NCI-H460 (cell line): ENCODE measurements at regions not wholly inside any gene's neighbourhood (a gene's known extent, or its start where the extent isn't known, plus 50 kb on each side); places are given as distances from the start of the nearest gene placed in this dataset.

Experiments
- DNase-seq: peaks from one replicate; pipeline ENCODE4 v3.0.0-alpha.2; 2016; ENCODE audit warnings: low read depth; ENCODE audit errors: extremely low read depth

- DNase-seq = no peak
Observed at GRCh38 chr5:74301576-74301975, 339.0 kb downstream of the ENC1 start.

GRCh38 chr5:74300808-74301389 is 339.6 kb downstream of the ENC1 start:
- no peak for DNase-seq

DNA sequence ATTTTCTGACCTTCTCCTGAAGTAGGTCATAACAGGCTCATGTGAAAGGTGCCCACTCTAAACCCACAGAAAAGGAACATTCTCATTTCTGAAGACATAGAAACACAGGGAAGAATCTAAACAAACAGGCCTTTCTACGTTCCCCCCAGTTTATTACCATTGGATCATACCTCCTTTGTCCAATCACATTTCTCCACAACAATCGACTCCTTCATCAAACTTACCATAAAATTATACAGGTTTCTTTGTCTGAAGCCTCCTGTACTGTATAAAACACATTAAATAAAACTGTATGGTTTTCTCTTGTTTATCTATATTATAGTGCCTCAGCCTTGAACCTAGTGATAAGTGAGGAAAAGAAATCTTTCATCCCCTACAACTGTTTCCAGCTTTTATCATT is 340.7 kb downstream of the ENC1 start:
- DNase-seq = no peak

DNA sequence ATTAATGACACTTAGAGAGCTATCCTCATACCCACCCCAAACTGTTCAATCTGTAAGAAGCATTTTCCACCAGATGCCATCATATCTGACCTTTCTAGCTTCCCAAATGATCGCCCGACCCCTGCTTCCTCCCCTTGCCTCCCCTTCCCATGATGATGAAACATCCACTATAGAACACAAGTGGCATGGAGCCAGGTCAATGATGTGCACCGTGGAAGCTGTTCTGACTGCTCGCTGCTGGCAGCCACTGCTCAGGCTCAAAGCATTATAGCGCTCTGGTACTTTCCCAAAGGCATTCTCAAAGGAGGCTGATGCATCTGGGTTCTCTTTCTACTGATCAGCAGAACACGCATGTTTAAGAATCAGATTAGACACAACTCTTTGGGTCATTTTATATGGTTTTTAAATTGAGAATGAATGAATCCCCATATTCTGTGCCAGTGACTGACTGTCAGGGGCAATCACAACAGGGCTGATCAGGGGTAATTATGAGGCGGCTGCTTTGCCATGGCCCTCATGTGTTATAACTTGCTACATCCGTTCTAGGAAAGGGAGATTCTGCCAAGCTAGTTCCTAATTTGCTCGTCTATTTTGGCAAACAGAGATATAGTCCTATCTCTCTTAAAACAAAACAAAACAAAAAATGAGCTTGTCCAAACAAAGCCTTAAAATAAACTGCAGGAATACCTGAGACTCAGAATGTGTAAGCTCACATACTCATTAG is 343.7 kb downstream of the ENC1 start:
- DNase-seq = no peak

DNA sequence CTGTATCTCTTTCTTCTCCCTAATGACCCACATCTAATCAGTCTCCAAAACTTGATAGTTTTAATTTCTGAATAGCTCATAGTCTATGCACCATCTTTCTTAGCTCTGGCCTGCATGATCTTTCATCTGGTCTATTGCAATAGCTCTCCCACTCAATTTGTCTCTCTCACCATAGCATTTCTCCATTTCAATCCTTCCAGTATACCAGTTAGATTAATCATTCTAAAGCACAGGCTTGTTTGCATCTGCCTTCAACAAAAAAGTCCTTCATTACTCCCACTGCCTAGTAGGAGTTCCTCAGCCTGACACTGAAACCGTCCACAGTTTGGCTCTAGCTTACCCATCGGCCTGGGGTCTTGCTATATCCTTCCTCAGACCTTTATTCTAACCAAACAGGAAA is 344.9 kb downstream of the ENC1 start:
- no peak for DNase-seq

DNA sequence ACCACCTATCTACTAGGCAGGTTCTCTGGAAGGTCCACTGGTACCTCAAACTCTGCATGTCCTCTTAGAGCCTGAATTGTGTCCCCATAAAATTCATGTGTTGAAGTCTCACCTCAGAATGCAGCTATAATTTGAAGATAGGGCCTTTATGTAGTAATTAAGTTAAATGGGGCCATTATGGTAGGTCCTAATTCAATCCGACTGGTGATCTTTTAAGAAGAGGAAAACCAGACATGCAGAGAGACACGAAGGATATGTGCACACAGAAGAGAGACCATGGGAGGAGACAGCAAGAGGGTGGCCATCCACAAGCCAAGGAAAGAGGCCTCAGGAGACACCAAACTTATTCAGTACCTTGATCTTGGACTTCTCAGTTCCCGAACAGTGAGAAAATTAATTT is 345.4 kb downstream of the ENC1 start:
- no peak for DNase-seq

DNA sequence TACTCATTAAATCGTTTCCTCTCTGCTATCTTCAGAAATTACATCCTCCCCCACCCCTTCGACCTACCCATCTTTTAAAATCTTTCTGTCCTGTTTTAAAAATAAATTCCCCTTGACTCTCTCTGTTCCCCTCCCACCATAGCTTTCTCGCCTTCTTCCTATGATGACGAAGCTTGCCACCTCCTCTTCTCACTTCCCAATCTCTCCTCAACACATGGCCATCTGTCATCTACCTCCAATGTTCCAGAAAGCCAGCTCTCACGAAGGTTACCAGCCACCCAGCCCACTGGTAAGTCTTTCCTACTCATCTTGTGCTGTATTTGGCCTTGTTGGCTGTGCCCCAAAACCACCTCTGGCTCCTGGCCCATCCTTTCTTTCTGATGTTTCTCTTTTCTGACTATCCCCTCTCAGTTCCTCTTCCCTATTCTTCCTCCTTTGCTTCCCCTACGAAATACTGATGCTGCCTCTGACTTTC is 346.3 kb downstream of the ENC1 start:
- no peak for DNase-seq

DNA sequence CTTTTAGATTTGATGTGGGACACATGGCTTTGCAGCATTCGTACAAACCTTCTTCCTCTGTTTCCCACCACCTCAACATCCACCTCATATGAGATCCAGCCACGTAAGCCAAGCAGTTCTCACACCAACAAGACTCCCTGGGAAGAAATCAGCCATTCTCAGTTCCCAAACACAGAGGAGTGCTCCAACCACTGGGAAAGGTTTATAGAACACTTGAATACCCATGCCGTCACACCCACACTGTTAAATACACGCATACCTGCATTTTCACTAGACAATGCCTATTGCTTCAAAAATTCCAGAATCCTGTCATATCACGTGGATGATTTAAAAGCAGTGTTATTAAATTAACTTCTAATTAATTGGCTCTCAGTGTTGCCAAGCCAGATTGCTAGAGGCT is 347.3 kb downstream of the ENC1 start:
- no peak for DNase-seq

DNA sequence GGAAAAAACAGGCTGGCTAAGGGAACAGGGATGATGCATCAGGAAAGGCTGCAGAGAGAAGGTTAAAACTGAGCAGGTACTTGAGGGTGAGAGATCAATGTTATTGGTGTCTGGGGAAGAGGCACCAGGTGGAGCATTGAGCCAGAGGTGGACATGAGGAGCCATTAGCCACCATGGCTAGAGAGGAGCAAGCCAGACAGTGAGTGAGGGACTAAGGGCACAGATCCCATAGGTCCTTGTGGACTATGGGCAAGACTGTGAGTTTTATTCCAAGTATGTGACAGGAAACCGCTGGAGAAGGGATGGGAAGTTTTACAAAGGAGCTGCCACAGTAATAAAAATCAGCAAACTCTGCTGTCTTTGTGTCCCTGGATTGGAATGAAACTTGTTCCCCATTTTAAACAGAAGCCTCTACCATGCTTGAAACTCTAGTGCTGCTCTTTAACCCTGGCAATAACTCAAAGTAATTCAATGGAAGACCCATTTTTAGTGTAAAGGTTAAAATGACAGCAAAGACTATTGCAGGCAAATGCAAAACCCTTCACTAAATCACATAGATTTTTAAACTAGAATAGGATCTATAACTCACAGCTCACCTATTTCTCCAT is 349.8 kb downstream of the ENC1 start:
- no peak for DNase-seq

GRCh38 chr5:74289691-74290090 is 350.8 kb downstream of the ENC1 start:
- no peak for DNase-seq

GRCh38 chr5:74289238-74289637 is 351.3 kb downstream of the ENC1 start:
- DNase-seq = no peak

DNA sequence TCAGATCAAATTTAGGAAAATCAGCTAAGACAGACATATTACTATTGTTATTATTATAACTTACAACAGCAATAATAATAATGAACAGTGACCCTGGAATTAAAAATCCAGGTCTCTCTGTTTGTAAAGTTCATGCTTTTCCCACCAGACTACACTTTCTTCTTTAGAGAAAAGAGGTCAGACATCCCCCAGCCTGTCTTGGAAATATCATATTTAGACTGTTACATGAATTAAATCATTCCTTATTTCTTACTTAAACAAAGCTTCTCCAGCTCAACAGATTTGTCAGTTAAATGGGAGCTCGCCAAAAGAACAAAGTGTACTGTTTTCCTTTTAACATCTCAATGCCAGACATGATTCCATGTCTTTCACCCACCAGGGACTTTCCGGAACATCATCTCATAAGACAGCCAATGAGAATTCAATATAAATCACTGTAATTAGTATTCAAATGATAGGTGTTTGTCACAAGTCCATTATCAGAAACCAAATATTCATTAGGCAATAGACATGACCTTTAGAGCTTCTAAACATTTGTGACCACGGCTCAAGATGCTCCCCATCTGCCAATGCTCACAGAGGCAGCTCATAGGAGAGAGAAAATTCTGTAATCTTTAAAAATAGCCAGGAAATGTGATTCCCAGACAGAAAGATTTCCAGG is 351.9 kb downstream of the ENC1 start:
- DNase-seq = no peak

DNA sequence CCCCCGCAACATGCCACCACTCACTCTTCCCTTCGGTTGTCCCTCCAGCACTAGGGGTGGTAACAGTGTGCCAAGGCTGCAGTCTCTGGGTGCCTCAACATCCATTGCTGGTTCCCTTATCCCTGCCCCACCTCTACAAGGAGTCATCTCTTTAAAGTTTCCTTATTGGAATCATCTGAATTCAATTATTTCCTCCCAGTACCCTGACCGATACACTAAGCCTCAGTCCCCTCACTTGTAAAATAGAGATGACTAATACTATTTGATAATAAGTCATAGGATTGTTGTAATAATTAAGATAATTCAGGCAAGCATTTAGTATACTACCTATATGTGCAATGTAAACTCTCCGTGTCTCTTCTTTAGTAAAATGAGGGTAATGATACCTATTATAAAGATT is 352.5 kb downstream of the ENC1 start:
- DNase-seq = no peak

- no peak for DNase-seq
Observed at GRCh38 chr5:74286734-74287695, 353.5 kb downstream of the ENC1 start.

DNA sequence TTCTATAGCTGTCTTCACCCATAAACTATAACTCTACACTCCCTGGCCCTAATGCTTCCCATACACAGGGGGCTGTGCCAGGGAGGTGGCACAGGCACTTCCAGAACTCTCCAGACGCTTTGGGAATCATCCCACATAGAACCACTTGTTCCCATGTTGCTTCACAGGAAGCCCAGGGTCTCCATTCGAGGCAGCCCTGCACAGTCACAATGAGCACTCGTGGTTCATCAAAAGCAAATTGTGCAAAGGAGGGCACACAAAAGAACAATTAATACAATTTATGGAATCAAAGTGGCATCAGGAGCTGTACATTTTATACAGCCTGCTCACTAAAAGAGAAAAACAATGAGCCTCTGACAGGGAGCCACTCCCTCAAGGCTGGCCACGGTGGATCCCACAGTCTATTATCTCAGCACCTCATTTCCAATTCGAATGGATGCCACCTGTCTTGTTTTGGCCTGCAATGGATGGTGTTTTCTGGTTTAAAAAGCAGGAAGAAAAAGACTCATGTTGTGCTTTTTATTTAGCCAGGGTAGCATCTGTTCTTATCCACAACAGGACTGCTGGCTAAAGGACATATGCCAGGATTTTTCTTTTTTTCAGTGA is 354.8 kb downstream of the ENC1 start:
- no peak for DNase-seq

DNA sequence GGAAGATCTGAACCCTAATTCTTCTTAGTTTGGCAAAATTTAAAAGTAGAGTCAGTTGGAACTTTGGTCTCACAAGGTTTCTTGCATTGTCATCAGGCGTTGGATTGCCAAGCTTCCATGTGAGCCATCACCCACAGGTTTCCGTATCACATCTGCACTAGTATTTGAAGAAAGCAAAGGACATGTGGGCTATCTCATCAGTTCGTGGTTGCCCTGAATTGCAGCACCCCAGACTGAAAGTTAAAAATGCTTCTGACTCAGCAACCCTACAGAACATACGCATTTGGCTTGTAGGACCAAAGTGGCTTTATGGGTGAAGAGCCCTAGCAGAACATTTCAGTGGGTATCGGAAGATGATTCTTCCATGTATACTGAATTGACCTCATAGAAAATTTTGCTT is 358.0 kb downstream of the ENC1 start:
- DNase-seq = no peak

GRCh38 chr5:74281166-74281565 is 359.4 kb downstream of the ENC1 start:
- DNase-seq = no peak

GRCh38 chr5:74280306-74280705 is 360.2 kb downstream of the ENC1 start:
- DNase-seq = no peak

- no peak for DNase-seq
Observed at GRCh38 chr5:74279244-74279643, 361.3 kb downstream of the ENC1 start.

GRCh38 chr5:74277418-74277817 is 363.1 kb downstream of the ENC1 start:
- no peak for DNase-seq
